ENCODE measurements at regions not wholly inside any gene's neighbourhood (a gene's known extent, or its start where the extent isn't known, plus 50 kb on each side); places are given as distances from the start of the nearest gene placed in this dataset.

DNA sequence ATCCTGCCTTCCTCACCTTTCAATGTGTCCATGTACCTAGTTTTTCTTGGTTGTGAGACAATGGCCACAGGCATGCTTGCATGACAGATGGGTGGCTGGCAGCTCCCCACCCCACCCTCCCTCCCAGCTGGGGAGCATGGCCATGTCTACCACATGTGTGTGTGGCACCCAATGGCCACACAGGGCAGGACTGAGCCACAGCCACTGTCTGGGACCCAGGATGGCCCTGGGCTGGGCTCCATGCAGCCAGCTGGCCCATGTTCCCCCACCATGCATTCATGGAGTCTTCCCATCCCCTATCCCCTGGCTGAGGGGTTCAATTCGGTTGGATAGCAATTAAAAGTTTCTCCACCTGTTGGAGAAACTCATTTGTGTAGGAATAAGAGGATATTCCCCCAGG is 566.0 kb upstream of the USP15 start:
- no peak for DNase-seq

DNA sequence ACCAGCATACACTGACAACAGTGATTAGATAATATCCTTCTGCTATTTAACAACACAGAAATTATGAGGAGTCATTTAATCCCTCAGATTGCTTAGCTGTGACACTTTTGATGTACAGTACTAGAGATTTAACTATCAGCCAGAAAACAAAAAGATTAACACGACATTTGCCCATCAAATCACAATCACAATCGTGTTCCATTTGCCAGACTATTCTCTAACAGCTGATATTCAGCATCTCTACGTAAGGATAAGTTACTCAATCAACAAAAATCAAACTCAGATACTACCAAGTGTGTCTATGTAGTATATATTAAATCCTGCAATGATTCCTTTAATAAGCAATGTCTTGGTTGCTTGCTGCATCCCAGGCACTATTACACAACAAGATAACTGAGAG is 558.7 kb upstream of the USP15 start:
- no peak for DNase-seq

DNA sequence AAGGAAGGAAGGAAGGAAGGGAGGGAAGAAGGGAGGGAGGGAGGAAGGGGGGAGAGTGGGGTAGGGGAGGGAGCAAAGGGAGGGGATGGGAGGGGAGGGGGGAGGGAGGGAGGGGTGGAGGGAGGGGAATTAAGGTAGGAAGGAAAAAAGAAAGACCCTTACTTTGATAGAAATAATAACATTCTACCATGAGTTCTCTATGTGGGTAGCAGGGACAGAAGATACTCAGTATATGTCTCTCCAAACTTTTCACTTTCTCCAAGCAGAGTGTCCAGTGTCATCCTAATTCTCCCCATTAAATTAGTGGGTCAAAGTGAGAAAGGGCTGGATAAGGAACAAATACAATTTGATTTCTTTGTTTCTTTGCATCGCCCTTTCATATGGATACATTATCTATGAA is 553.4 kb upstream of the USP15 start:
- DNase-seq: no peak

DNA sequence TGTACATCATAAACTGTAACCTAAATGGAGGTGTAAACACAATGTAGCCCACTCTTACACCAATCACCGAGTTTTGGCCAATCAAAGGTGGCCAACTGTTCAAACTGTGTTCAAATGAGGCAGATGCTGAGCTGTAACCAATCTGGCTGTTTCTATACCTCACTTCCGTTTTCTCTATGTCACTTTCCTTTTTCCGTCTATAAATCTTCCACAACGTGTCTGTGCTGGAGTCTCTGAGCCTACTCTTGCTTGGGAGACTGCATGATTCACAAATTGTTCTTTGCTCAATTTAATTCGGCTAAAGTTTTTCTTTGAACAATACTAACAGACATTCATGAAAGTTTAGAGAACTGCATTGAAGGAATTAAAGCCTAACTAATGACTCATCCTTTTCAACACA is 547.1 kb upstream of the USP15 start:
- DNase-seq: no peak

DNA sequence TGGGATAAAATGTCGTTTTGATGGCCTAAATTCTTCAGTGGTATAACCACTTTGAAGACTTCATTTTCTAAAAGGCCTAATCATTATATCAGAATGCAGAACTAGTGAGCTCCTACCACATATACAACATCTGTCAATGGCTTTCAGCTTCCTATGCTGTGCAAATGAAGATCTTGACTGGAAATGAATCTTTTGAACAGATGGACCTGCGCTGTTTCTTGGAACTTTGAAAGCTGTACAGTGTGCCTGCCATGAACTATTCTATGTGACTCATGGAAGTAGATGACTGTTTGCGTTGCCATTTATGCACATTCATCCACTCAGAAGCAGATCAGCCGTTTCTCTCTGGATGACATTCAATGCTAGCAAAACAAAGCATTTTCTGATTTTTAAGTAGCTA is 542.2 kb upstream of the USP15 start:
- no peak for DNase-seq

DNA sequence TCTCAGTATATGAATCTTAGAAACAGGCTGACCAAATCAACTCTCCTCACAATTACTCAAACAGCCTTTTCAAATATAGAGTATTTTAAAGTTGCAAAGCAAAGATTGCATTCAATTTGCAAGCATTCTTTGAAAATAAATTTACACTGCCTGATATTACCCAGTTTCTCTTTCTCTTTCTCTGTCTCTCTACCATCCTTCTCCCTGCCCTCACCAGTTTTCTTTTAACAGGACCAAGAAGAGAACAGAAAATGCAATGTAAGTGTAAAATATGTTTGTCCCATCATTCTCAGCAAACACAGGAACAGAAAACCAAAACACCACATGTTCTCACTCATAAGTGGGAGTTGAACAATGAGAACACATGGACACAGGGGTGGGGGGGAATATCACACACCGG is 520.3 kb upstream of the USP15 start:
- no peak for DNase-seq

DNA sequence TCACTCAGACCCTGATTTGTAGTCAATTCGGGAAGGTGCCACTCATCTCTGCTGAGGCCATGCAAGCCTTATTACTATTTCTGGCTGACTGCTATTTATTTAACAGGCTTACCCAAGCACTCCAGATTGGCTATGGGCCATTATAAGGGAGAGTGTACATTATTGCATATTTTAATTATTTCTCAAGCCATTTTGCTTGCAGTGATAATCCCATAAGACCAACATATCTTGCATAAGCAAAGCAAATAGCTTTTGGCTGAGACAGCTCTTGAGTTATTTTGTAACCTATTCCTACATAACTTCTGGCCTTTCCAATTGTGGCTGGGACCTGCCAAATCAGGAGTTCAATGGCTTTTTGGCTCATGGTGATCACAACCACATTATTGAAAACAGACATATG is 509.6 kb upstream of the USP15 start:
- DNase-seq: no peak

DNA sequence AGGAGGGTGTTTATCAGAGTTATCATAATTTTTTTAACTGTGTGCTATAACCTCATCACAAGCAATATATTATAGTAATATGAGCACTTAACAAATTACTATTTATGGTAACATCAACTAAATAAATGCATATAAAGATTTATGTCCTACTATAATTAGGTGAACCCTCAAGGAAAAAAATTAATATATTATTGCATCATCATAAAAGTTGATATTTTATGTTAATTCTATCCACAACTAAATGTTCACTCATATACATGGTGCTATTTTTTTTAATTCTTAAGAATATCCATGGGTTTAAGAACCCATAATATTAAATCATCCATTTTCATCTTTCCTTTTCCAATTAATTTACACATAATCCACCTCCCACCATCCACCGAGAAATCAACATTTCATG is 506.0 kb upstream of the USP15 start:
- no peak for DNase-seq

DNA sequence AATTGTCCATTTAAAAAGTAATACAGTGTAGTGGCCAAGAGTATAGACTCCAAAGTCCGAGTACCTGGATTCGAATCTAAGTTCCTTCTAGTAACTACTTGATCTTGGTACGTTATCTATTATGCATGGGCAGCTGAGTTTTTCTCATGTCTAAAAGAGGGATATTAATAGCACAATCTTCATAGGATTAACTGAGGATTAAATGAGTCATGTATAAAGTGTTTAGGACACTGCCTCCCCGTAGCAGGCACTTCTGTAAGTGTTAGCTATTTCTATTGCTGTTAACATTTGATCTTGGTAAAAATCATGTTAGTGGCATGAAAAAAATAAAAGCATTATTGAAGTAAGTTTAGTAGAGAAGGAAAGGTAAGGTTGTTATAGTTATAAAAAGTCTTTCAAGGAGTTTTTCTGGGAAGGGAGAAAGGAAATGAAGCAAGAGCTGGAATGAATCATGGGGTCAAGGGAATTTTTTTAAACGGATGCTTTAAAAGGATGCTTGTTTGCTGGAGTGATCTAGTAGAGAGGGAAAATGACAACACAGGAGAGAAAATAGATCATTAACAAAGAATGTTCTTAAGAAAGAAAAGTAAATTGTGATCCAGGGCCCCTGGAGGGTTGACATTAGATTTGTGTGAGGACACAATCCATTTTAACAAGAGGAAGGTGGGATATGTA is 502.2 kb upstream of the USP15 start:
- no peak for DNase-seq

DNA sequence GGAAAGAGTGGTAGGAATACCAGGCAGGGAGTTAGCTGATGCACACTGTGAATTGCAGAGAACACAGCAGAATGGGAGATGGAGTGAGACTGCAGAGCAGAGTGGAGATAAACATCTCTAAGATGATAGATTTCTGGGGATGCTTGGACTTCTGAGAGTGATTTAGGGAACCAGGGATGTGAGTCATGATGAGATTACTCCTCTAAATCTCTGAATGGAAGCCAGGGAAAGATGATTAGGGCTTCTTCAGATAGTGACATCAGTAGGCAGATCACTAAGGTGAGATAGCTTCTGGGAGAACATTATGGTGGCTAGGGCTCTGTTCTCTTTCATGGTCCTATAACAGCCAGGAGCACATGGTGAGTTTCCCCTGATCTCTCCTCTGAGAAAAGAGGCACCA is 501.5 kb upstream of the USP15 start:
- DNase-seq: no peak

DNA sequence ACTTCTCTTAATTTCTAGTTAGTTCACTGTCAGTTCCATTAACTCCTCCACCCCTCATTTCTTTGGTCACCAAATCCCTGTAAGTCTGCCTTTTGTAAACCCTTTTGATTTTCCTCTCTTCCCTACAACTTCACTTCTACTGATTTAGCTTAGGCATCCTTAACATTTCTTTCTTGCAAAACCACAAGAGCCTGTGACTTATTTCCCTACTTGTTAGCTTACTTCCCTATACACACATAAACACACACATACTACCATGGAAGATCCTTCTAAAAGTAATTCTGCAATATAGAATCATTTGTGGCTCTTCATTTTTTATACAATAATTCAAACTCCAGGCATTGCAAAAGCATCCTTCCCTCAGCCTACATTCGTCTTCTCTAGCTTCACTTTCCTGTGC is 494.3 kb upstream of the USP15 start:
- DNase-seq: no peak

DNA sequence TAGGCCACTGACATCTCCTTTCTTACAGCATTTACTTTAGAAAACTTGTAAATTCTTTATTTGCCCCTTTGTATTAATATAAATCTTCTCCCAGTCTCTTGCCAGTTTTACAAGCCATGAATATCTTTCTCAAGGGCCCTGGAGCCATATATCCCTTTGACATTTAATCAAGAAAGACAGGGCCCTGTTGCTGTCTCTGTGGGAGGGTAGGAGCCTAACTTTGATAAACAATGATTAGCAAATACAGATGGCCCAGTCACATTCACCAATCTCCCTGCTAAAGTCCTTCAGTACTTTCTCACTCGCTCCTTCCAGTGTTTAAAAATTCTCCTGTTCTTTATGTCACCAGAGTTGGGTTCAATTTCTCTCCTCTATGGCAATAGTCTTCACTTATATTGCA is 479.8 kb upstream of the USP15 start:
- no peak for DNase-seq

DNA sequence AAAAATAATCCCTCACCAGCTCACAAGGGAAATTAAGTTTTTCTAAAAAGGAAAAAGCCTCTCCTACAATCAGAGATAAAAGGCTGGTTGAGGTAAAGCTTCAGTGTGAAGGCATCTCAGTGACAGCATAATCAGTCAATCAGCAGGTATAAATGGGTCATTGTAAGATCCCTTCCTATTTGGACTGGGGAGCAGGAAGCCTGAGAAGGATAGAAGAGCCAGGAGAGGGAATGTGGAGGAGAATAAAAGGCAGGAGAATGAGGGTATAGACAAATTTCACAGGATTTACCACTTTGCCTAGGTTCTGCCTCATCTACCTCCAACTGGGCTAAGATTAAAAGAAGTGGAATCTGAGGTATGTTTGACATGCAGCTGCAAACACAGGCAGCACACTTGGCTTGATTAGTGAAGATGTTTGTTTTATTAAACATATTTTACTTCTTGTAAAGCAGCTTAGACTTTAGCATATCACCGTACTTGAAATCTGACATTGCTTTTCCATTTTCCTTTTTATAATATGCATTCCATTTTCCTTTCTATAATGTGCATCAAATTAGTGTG is 479.1 kb upstream of the USP15 start:
- no peak for DNase-seq

DNA sequence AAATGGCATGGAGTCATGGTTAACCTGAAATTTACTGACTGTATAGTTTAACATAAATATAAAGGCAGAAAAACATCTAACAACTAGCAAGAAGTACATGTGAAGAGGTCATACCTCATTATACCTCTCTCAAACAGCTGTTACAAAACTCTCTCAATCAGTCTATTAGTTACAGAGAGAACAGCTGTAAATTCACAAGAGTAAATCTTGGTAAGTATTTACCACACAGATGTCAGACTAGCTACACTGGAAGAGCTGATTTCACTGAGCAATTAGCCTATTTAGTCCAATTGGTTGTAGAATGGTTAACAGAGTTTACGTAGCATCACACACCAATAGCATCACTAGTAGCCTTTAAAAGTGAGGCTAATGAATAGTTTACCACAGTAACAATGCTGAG is 463.4 kb upstream of the USP15 start:
- no peak for DNase-seq

DNA sequence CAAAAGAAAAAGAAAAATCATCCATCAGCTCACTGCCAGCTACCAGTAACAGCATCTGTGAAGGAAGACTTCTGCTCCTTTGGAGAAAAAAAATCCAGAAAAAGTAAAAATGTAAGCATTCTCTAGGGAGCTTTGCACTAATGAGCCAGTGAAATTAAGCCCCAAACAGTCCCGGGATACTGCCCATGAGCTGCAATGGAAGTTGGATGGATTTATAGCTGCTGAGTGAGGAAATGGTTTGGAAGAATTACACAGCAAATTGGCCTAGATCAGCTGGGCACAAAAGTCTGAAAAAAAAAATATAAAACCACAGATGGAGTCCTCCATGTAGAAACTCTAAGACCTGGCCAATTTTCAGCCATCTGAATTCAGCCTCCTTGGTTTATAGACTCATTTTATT is 462.9 kb upstream of the USP15 start:
- no peak for DNase-seq

DNA sequence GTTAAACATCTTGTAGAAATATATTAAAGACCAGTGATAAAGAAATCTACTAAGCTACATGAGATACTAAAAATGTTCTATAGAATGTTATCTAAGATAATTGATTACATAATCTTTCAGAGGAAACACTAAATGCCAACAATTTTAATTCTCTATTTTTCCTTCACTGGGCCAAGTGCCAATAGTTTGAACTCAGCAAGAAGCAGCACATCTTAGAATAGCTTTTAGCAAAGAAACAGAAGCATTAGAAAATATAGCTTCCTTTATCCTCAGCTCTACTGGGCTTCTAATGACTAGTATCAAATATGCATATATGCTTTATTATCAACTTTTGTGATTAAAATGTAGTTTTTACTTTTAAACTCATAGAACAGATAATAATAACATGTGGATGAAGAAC is 461.4 kb upstream of the USP15 start:
- no peak for DNase-seq

DNA sequence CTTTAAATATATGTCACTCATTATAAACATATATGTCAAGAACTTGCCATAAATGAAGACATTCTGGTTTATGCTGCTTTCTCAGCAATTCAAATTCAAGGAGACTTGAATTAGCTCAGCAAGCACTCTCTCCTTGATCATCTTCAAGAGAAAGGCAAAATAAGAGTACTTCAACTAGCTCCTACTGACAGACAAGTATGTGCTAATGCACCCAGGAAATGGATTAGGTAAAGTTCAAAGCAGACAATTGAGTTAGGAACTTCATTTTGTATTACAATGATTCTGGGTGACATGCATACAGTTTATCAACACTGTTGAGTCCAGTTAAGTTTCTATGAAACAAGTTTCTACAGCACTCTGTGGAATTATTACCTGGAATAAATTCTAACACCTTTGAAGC is 455.9 kb upstream of the USP15 start:
- DNase-seq: no peak

DNA sequence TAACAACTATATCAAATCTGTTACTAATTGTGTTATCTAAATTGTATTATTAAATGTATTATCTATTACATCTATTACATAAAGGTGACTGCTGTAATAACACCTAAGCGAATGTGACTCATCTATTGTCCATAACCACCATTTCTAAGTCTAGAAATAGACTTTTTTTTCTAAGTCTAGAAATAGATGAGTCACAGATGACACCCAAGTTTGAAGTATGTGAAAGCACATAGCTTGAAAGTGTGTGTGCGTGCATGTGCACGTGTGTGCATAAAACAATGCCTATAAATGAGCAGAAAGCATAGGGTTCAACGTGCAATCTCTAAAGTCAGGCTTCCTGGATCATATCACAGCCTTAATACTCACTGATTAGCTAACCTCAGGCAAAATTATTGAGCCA is 451.3 kb upstream of the USP15 start:
- DNase-seq: no peak

DNA sequence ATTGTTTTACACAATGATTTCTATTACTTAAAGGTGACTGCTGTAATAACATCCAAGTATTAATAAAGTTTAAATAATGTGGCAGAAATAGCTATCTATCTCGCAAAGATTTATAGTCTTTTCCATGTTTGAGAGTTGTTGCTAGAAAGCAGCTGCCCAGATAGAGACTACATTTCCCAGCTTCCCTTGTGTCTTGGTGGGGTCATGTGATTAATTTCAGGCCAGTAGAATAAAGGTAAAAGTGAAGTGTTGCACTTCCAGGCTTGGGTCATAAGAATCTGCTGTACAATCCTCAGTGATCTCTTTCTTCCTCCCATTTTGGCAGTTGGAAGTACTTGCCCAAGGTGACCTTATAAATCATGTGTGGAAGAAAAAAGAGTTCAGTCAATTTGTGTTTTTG is 449.7 kb upstream of the USP15 start:
- DNase-seq: no peak

DNA sequence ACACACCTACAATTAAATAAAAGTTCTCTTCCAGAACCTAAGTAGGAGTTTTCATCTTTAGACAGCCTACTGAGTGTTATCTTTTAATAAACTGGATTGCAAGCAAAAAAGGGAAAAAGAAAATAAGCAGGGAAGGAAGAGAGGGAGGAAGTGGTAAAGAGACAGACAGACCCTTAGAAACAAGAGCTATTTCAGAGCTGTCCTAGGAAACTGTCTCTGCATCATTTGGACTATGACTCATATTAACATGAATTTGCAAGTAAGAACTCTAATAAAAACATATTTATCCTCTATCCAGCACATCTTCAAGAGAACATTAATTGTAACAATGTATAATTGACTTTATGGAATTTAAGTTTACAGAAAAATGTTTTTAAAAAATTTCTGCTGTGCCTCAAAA is 438.8 kb upstream of the USP15 start:
- DNase-seq: no peak

DNA sequence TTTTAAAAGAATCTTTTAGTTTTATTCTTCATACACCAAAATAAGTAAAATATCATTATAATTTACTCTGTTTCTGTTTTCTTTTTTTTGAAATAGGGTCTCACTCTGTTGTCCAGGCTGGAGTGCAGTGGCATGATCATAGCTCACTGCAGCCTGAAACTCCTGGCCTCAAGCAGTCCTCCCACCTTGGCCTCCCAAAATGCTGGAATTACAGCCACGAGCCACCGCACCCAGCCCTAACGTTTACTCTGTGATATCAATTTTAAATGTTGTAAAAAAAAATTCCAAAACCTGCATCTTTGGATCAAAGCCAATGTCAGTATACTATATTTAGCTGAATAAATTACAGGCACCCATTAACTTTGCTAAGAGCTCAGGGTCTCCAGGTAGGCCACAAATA is 437.1 kb upstream of the USP15 start:
- no peak for DNase-seq

DNA sequence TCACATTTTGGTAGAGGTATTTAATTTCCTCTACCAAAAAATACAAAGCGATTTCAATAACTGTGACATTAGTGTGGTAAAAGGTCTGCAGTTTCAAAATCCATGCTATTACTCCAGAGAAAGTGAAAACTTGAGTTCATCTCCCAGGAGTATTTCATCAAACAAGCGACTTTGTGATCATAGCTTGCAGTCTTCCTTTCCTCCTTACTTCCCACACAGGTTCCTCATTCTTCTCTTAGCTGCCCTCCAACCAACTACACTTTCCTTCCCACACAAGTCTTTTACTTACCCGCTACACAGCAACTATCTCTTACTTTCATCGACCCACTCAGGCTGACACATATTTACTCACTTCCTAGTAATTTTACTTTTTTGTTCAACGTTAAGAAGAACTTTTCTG is 413.4 kb upstream of the USP15 start:
- DNase-seq: no peak

DNA sequence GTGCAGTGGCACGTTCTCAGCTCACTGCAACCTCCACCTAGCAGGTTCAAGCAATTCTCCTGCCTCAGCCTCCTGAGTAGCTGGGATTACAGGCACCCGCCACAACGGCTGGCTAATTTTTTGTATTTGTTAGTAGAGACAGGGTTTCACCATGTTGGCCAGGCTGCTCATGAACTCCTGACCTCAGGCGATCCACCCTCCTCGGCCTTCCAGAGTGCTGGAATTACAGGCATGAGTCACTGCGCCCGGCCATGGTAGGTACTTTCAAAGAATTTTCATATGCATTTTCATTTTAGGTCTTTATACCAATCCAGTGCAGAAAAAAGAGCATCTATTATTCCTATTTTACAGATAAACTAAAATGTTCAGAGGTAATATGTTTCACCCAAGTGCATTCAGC is 411.3 kb upstream of the USP15 start:
- DNase-seq: no peak

DNA sequence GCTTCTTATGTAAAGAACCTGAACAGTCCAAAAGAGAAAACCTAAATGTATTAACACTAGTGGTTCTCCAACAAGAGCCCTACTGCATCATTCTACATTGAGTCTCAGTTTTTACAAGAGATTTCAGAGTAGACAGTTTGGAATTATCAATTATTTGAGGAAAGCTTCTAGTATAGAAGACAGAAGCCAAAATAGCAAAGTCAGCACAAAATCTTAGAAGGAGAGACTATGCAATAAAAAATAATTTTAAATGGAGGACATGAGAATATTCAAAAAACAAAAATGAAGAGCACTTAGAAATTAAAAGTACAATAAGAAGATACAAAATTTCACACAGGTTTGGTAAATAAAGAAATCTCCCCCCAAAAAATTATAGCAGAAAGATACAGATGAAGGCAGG is 406.3 kb upstream of the USP15 start:
- no peak for DNase-seq

DNA sequence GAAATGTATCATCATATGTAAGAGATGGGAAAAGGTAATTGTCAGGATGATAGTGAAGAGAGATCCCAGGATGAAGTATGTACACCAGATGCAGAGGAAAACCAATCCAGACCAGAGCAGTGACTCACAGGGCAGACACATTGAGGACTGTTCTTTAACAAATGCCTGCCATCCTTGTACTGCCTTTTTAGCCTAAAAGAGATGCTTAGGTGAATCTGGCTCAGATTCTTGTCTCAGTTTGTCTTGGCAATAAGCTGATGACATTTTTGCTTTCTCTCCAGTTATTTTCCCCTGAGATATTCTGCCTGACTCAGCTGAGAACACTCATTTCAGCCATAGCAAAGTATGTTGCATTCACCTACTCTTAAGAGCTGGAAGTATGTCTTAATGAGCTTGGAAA is 405.3 kb upstream of the USP15 start:
- no peak for DNase-seq

DNA sequence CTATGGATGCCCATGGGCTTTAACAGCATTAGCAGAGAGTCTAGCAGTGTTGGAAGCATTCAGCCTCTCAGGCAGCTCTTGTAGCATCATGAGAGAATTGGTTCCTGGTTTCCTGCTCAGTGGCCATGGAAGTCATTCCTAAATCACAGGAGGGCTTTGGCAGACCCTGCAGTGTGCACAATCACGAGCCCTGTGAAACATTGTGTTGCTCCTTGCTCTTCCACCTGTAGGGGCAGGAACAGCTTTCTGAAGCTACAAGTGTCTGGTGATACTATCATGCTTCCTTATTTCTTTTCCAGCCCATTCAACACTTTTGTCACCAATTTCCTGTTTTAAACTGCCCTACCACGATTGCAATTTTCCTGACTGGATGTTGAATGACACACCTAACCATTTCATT is 402.2 kb upstream of the USP15 start:
- no peak for DNase-seq

All from activated CD4-positive, alpha-beta T cell treated with anti-CD3 and anti-CD28 coated beads, Interleukin-2, amount 50 U/mL, for 16 hours (primary cell).